B cell (primary cell): ENCODE measurements at regions not wholly inside any gene's neighbourhood (a gene's known extent, or its start where the extent isn't known, plus 50 kb on each side); places are given as distances from the start of the nearest gene placed in this dataset.

Experiments used
- ATAC-seq: fragments of 200-7000 bp; cut with Tn5 transposase; one replicate; pipeline ENCODE4 v1.10.0; 2021; ENCODE audit warnings: low read depth, mild to moderate bottlenecking, moderate number of reproducible peaks, moderate library complexity
- CTCF ChIA-PET: fragments of 350-600 bp; sonication (Branson Sonifier 250); formaldehyde crosslinking; loops from one replicate; lab custom pipeline; 2021; ENCODE audit warnings: antibody characterized with exemption, inconsistent platforms; lab: Charles Lee
- POLR2A ChIA-PET: fragments of 350-600 bp; sonication (Branson Sonifier 250); formaldehyde crosslinking; loops from one replicate; lab custom pipeline; 2021; ENCODE audit warnings: antibody characterized with exemption; lab: Charles Lee
- DNase-seq: peaks from one replicate; pipeline ENCODE4 v3.0.0; 2013
- H2AFZ ChIP-seq: 2 replicates; pipeline ENCODE4 v1.6.1; 2012; ENCODE audit warnings: mild to moderate bottlenecking, low read depth, low read length; ENCODE audit not compliant: insufficient read depth, poor library complexity, severe bottlenecking
- H3K27ac ChIP-seq, 2 donors: 1 replicate in 1 of 2; 2 replicates in 1 of 2; pipeline ENCODE4 v1.5.1; 2012 to 2013; ENCODE audit warnings: low read length in 2 of 2, mild to moderate bottlenecking in 2 of 2, moderate library complexity in 1 of 2
- H3K27me3 ChIP-seq, 4 experiments: fragments of 200-600 bp in 1 of 4; sonication (generic) in 1 of 4; replicated peaks in 1 of 4; 1 replicate in 2 of 4; 2 replicates in 2 of 4; pipeline versions ENCODE4 v1.6.1 to v1.7.0; 2013 to 2016; ENCODE audit warnings: low read length in 3 of 4, mild to moderate bottlenecking in 2 of 4, mixed read lengths in 1 of 4, moderate library complexity in 1 of 4; ENCODE audit not compliant: insufficient read depth in 4 of 4, control insufficient read depth in 3 of 4; ENCODE audit errors: control extremely low read depth in 1 of 4
- H3K36me3 ChIP-seq, 2 experiments: replicated peaks in 1 of 2; 1 replicate in 1 of 2; 2 replicates in 1 of 2; pipeline versions ENCODE4 v1.6.1 to v1.7.1; 2013; ENCODE audit warnings: low read length in 1 of 2; ENCODE audit not compliant: insufficient read depth in 2 of 2, control insufficient read depth in 1 of 2; ENCODE audit errors: control extremely low read depth in 1 of 2, extremely low read depth in 1 of 2
- H3K4me1 ChIP-seq, 2 donors: fragments of 200-600 bp in 1 of 2; sonication (generic) in 1 of 2; 1 replicate in 1 of 2; 2 replicates in 1 of 2; pipeline versions ENCODE4 v1.5.1 to v1.6.1; 2013 to 2017; ENCODE audit warnings: low read length in 2 of 2; ENCODE audit not compliant: control insufficient read depth in 2 of 2, insufficient read depth in 2 of 2
- H3K4me2 ChIP-seq: replicated peaks from 2 replicates; pipeline ENCODE3; 2012; ENCODE audit warnings: mild to moderate bottlenecking, low read depth, low read length; ENCODE audit not compliant: poor library complexity, severe bottlenecking
- H3K4me3 ChIP-seq, 5 experiments: fragments of 200-600 bp in 1 of 5; sonication (generic) in 1 of 5; 1 replicate in 3 of 5; 2 replicates in 2 of 5; pipeline versions ENCODE4 v1.5.1 to v1.7.0; 2011 to 2016; ENCODE audit warnings: low read length in 4 of 5, mild to moderate bottlenecking in 4 of 5, low read depth in 2 of 5, control low read depth in 1 of 5, moderate library complexity in 1 of 5; ENCODE audit not compliant: insufficient read depth in 1 of 5; ENCODE audit errors: control extremely low read depth in 1 of 5, extremely low read depth in 1 of 5
- H3K79me2 ChIP-seq: fragments of 200-600 bp; sonication (generic); one replicate; pipeline ENCODE4 v1.6.0; 2016; ENCODE audit warnings: low read length; ENCODE audit not compliant: control insufficient read depth, insufficient read depth
- H3K9ac ChIP-seq: fragments of 200-600 bp; sonication (generic); 2 replicates; pipeline ENCODE4 v1.6.1; 2017; ENCODE audit warnings: mild to moderate bottlenecking, low read length, moderate library complexity
- H3K9me3 ChIP-seq, 3 donors: one replicate each; pipeline versions ENCODE4 v1.6.1 to v1.7.1; 2013; ENCODE audit warnings: low read length in 2 of 3; ENCODE audit not compliant: control insufficient read depth in 2 of 3, insufficient read depth in 1 of 3; ENCODE audit errors: control extremely low read depth in 1 of 3
- H4K20me1 ChIP-seq: 2 replicates; pipeline ENCODE4 v1.6.0; 2012; ENCODE audit warnings: mild to moderate bottlenecking, low read length; ENCODE audit not compliant: insufficient read depth, control insufficient read depth, poor library complexity, severe bottlenecking
- H3K27ac Mint-ChIP-seq: one replicate; pipeline ENCODE4 v1.8.0; 2021; ENCODE audit warnings: mixed read lengths
- H3K27me3 Mint-ChIP-seq: one replicate; pipeline ENCODE4 v1.8.0; 2021; ENCODE audit warnings: mixed read lengths
- H3K4me1 Mint-ChIP-seq: one replicate; pipeline ENCODE4 v1.8.0; 2021; ENCODE audit warnings: mixed read lengths
- H3K4me3 Mint-ChIP-seq: one replicate; pipeline ENCODE4 v1.8.0; 2021; ENCODE audit warnings: mixed read lengths
- H3K9me3 Mint-ChIP-seq: one replicate; pipeline ENCODE4 v1.8.0; 2022; ENCODE audit warnings: mixed read lengths; ENCODE audit not compliant: insufficient read depth
- CTCF ChIP-seq: fragments of 200-600 bp; IDR thresholded peaks from one replicate; pipeline ENCODE4 v1.8.0; 2022; ENCODE audit warnings: antibody characterized with exemption, mild to moderate bottlenecking
- EZH2 ChIP-seq: IDR thresholded peaks from 2 replicates; pipeline ENCODE4 v1.6.1; 2012; ENCODE audit warnings: borderline replicate concordance, low read depth, mild to moderate bottlenecking, moderate library complexity, low read length; ENCODE audit not compliant: insufficient read depth, poor library complexity, severe bottlenecking
- whole genome bisulfite sequencing: methylation state at CpG from one replicate; pipeline ENCODE4 v1.1.5; 2013; ENCODE audit warnings: missing lambda C conversion rate; ENCODE audit not compliant: insufficient coverage; 5-methylcytosine and 5-hydroxymethylcytosine counted together
- intact Hi-C: fragments of 100-400 bp; cut with micrococcal nuclease; formaldehyde crosslinking; loops from one replicate; pipeline ENCODE4 v1.10.0; 2022

- Histone ChIP-seq H3K9ac (no peak overlapping the region), H3K27ac (no peak overlapping the region), H3K79me2 (no peaks in the 10 kb centered on the region), H3K36me3 (no peaks in the 10 kb centered on the region), H3K4me3 (no peak overlapping the region), H3K4me1 (no peaks in the 10 kb centered on the region), H3K27me3 (peaks cover 0 to 3% (median 0%) of the 10 kb centered on the region in 4 experiments), H4K20me1 (no peaks in the 10 kb centered on the region), H2AFZ (no peak overlapping the region), H3K4me2 (no peak overlapping the region), H3K9me3 (no peaks in the 10 kb centered on the region)
- TF ChIP-seq EZH2 (no peak), CTCF (no peak)
- Mint-ChIP-seq H3K4me1 (no peaks in the 10 kb centered on the region), H3K9me3 (no peaks in the 10 kb centered on the region), H3K27me3 (peaks cover 20% of the 10 kb centered on the region), H3K4me3 (no peak overlapping the region), H3K27ac (no peak overlapping the region)
- ChIA-PET CTCF (interaction anchor here (0.8 to 1.2 kb wide), 2 partner anchors 26 to 724 kb away, joined by 3 to 6 read pairs; no protein-coding TSS in a partner anchor), POLR2A (interaction anchor here (0.6 kb wide), 1 partner anchor 9 kb away, joined by 3 read pairs; no protein-coding TSS in a partner anchor)
- WGBS = 96% methylated on average over 3 of the region's 6 CpGs
- intact Hi-C loops = no loop called here
- ATAC-seq = no peak
- DNase-seq = no peak
These were observed 645.8 kb upstream of the USP24 start for GRCh38 chr1:55860798-55861519.

GRCh38 chr1:55860326-55860725, 645.2 kb upstream of the USP24 start:
- no CpG with 5 or more reads among the region's 1 CpG for WGBS
- intact Hi-C loops = no loop called here
- Histone ChIP-seq H3K4me3 (no peak overlapping the region), H3K79me2 (no peaks in the 10 kb centered on the region), H2AFZ (no peak overlapping the region), H3K9me3 (no peaks in the 10 kb centered on the region), H3K27ac (no peak overlapping the region), H3K4me1 (no peaks in the 10 kb centered on the region), H4K20me1 (no peaks in the 10 kb centered on the region), H3K27me3 (peaks cover 0 to 4% (median 0%) of the 10 kb centered on the region in 4 experiments), H3K9ac (no peak overlapping the region), H3K36me3 (no peaks in the 10 kb centered on the region), H3K4me2 (no peak overlapping the region)
- Mint-ChIP-seq H3K27ac (no peak overlapping the region), H3K4me1 (no peaks in the 10 kb centered on the region), H3K4me3 (no peak overlapping the region), H3K9me3 (no peaks in the 10 kb centered on the region), H3K27me3 (peaks cover 20% of the 10 kb centered on the region)
- ChIA-PET CTCF (no interaction called here), POLR2A (interaction anchor here (0.6 kb wide), 1 partner anchor 10 kb away, joined by 3 read pairs; no protein-coding TSS in a partner anchor)
- DNase-seq = no peak
- TF ChIP-seq EZH2 (no peak), CTCF (no peak)
- no peak for ATAC-seq
